Panc1 (cell line): ENCODE measurements at regions not wholly inside any gene's neighbourhood (a gene's known extent, or its start where the extent isn't known, plus 50 kb on each side); places are given as distances from the start of the nearest gene placed in this dataset.

Experiments used
- ATAC-seq: fragments of 200-7000 bp; cut with Tn5 transposase; 2 replicates; pipeline ENCODE4 v1.9.1; 2020; ENCODE audit warnings: mild to moderate bottlenecking, moderate library complexity
- BruUV-seq: library from RNA; stranded (reverse); fragments of 400-500 nt; replicated peaks from 2 replicates; lab custom pipeline; 2021; lab: Mats Ljungman, UMichigan
- CTCF ChIA-PET: fragments of 300-600 bp; sonication (Branson Sonifier 250); formaldehyde crosslinking; loops from one replicate; lab custom pipeline; 2022; ENCODE audit warnings: antibody characterized with exemption; lab: Charles Lee
- POLR2A ChIA-PET: fragments of 300-600 bp; sonication (Branson Sonifier 250); formaldehyde crosslinking; loops from one replicate; lab custom pipeline; 2022; ENCODE audit warnings: antibody characterized with exemption; lab: Charles Lee
- DNase-seq: peaks from one replicate; pipeline ENCODE4 v3.0.0-alpha.2; 2010; ENCODE audit warnings: low read depth, low spot score
- H3K27ac ChIP-seq: 2 replicates; pipeline ENCODE4 v1.5.1; 2011; ENCODE audit warnings: mild to moderate bottlenecking, low read length, inconsistent platforms
- H3K27me3 ChIP-seq: fragments of 200-500 bp; sonication (Bioruptor generic); 2 replicates; pipeline ENCODE4 v1.6.0; 2014; ENCODE audit warnings: low read length, inconsistent platforms; ENCODE audit not compliant: control insufficient read depth, insufficient read depth
- H3K36me3 ChIP-seq: fragments of 200-500 bp; sonication (Bioruptor generic); 2 replicates; pipeline ENCODE4 v1.5.1; 2014; ENCODE audit warnings: inconsistent platforms, mild to moderate bottlenecking, low read length, moderate library complexity; ENCODE audit not compliant: control insufficient read depth, insufficient read depth
- H3K4me1 ChIP-seq: 2 replicates; pipeline ENCODE4 v1.5.1; 2011; ENCODE audit warnings: inconsistent platforms, mild to moderate bottlenecking, low read length, moderate library complexity; ENCODE audit not compliant: control insufficient read depth, insufficient read depth
- H3K4me3 ChIP-seq, 2 experiments: 2 replicates each; pipeline ENCODE4 v1.5.1; 2011 to 2012; ENCODE audit warnings: low read depth in 2 of 2, low read length in 2 of 2, mild to moderate bottlenecking in 2 of 2, inconsistent platforms in 1 of 2, moderate library complexity in 1 of 2
- H3K9me3 ChIP-seq: fragments of 200-500 bp; sonication (Bioruptor generic); 2 replicates; pipeline ENCODE4 v1.5.1; 2014; ENCODE audit warnings: low read depth, mild to moderate bottlenecking, inconsistent platforms, low read length, moderate library complexity; ENCODE audit not compliant: control insufficient read depth, insufficient read depth
- POLR2AphosphoS5 ChIP-seq: IDR thresholded peaks from 2 replicates; pipeline ENCODE4 v1.6.1; 2012; ENCODE audit warnings: mild to moderate bottlenecking, low read depth, low read length, moderate library complexity
- SIN3A ChIP-seq: IDR thresholded peaks from 2 replicates; pipeline ENCODE4 v1.6.1; 2012; ENCODE audit warnings: low read depth, mild to moderate bottlenecking, low read length, moderate library complexity, borderline replicate concordance; ENCODE audit not compliant: insufficient read depth
- TCF7L2 ChIP-seq: IDR thresholded peaks from 2 replicates; pipeline ENCODE4 v1.6.1; 2011; ENCODE audit warnings: mild to moderate bottlenecking, low read depth, low read length, inconsistent platforms
- in situ Hi-C: cut with HindIII; loops from 2 replicates; pipeline ENCODE4 v1.10.0; 2016; ENCODE audit warnings: low sequenced_read_pairs, low pct_unique_long_range_greater_than_20kb
- intact Hi-C: fragments of 100-400 bp; cut with micrococcal nuclease; formaldehyde crosslinking; loops from one replicate; pipeline ENCODE4 v1.10.0; 2022; ENCODE audit not compliant: unreplicated experiment
- TF ChIP-seq, protein P1 (sequence below), 2 experiments: IDR thresholded peaks; 2 replicates each; pipeline ENCODE4 v1.6.1; 2011 to 2012; ENCODE audit warnings: low read depth in 2 of 2, control low read depth in 1 of 2, low read length in 1 of 2, mild to moderate bottlenecking in 1 of 2, moderate library complexity in 1 of 2; ENCODE audit not compliant: insufficient read depth in 1 of 2
- TF ChIP-seq, protein P2 (sequence below): fragments of 450-650 bp; IDR thresholded peaks from 2 replicates; pipeline ENCODE4 v1.5.1; 2017; ENCODE audit warnings: mild to moderate bottlenecking

DNA sequence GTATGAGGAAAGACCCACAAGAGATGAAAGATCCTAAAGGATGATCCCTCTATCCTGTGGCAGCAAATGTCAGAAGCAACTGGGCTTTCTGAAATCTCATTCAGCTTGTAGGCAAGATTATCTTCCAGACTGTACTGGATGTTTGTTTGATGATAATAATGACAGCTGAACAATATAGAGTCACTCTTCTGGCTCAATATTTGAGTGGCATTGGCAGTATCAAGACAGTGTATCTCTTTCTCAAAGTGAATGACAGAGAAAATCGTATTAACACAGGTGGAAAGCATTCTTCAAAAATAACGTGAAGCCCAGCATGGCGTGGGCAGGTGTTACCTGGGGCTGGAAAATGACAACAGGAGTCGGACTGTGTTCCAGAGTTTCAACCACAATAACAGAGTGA is 114.5 kb downstream of the GPR37 start:
- Histone ChIP-seq H3K27me3 (no peaks in the 10 kb centered on the region), H3K4me3 (no peak overlapping the region), H3K27ac (no peak overlapping the region), H3K9me3 (no peaks in the 10 kb centered on the region), H3K36me3 (no peaks in the 10 kb centered on the region), H3K4me1 (no peaks in the 10 kb centered on the region)
- in situ Hi-C loops: no loop called here
- no TSS peak for BruUV-seq
- CTCF ChIA-PET: no interaction called here
- POLR2A ChIA-PET: no interaction called here
- ATAC-seq: no peak
- no peak for DNase-seq
- TF ChIP-seq, protein P1, sequence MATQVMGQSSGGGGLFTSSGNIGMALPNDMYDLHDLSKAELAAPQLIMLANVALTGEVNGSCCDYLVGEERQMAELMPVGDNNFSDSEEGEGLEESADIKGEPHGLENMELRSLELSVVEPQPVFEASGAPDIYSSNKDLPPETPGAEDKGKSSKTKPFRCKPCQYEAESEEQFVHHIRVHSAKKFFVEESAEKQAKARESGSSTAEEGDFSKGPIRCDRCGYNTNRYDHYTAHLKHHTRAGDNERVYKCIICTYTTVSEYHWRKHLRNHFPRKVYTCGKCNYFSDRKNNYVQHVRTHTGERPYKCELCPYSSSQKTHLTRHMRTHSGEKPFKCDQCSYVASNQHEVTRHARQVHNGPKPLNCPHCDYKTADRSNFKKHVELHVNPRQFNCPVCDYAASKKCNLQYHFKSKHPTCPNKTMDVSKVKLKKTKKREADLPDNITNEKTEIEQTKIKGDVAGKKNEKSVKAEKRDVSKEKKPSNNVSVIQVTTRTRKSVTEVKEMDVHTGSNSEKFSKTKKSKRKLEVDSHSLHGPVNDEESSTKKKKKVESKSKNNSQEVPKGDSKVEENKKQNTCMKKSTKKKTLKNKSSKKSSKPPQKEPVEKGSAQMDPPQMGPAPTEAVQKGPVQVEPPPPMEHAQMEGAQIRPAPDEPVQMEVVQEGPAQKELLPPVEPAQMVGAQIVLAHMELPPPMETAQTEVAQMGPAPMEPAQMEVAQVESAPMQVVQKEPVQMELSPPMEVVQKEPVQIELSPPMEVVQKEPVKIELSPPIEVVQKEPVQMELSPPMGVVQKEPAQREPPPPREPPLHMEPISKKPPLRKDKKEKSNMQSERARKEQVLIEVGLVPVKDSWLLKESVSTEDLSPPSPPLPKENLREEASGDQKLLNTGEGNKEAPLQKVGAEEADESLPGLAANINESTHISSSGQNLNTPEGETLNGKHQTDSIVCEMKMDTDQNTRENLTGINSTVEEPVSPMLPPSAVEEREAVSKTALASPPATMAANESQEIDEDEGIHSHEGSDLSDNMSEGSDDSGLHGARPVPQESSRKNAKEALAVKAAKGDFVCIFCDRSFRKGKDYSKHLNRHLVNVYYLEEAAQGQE (IDR thresholded peaks at IDR 0.05; ENCODE audit: insufficient read depth in 1 of 2, low read depth in 2 of 2, low read length in 1 of 2): no peak
- TF ChIP-seq TCF7L2: no peak
- TF ChIP-seq SIN3A: no peak
- TF ChIP-seq POLR2AphosphoS5: no peak
- TF ChIP-seq, protein P2, sequence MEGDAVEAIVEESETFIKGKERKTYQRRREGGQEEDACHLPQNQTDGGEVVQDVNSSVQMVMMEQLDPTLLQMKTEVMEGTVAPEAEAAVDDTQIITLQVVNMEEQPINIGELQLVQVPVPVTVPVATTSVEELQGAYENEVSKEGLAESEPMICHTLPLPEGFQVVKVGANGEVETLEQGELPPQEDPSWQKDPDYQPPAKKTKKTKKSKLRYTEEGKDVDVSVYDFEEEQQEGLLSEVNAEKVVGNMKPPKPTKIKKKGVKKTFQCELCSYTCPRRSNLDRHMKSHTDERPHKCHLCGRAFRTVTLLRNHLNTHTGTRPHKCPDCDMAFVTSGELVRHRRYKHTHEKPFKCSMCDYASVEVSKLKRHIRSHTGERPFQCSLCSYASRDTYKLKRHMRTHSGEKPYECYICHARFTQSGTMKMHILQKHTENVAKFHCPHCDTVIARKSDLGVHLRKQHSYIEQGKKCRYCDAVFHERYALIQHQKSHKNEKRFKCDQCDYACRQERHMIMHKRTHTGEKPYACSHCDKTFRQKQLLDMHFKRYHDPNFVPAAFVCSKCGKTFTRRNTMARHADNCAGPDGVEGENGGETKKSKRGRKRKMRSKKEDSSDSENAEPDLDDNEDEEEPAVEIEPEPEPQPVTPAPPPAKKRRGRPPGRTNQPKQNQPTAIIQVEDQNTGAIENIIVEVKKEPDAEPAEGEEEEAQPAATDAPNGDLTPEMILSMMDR: no peak
- intact Hi-C loops: no loop called here

DNA sequence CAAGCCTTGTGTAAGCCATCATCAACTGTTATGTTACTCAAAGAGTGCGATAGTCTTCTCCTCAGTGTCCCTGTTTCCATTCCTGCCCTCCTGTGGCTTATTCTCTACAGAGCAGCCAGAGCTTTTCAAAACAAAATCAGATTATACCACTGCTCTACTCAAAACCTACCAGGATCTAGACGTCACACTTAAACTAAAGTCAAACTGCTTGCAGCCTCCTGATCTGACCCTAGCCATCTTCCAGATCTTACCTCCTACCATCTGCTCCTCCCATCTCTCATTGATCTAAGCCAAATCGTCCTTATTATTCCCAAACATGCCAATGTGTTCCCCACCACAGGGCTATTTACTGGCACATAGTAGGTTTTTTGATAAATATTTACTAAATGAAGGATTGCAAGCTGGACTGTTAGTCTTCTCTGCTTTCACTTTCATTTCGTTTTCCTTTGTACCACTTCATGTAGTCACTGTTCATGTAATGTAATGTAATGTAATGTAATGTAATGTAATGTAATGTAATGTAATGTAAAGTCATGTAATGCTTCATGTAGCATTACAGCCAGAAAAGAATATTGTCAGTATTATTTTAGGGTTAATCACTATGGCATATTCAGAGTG is 116.1 kb downstream of the GPR37 start:
- H3K36me3 ChIP-seq: no peaks in the 10 kb centered on the region
- ChIA-PET POLR2A (no interaction called here), CTCF (no interaction called here)
- no peak for ATAC-seq
- TF ChIP-seq, protein P2: no peak
- no peaks in the 10 kb centered on the region for H3K4me1 ChIP-seq
- BruUV-seq: no TSS peak
- no peak for DNase-seq
- intact Hi-C loops: no loop called here
- no peak overlapping the region for H3K27ac ChIP-seq
- peak overlapping the region; percentile 7 to 14; a peak in 3 of 4 replicates for H3K4me3 ChIP-seq
- H3K27me3 ChIP-seq: no peaks in the 10 kb centered on the region
- H3K9me3 ChIP-seq: no peaks in the 10 kb centered on the region
- in situ Hi-C loops: no loop called here
